Ishikawa (cell line): ENCODE measurements at regions not wholly inside any gene's neighbourhood (a gene's known extent, or its start where the extent isn't known, plus 50 kb on each side); places are given as distances from the start of the nearest gene placed in this dataset.

ENCODE experiments used
- CEBPB ChIP-seq: IDR thresholded peaks from 2 replicates; pipeline ENCODE4 v1.6.1; 2012
- CREB1 ChIP-seq: IDR thresholded peaks from 2 replicates; pipeline ENCODE4 v1.6.1; 2012; ENCODE audit warnings: low read depth
- EGR1 ChIP-seq: IDR thresholded peaks from 2 replicates; pipeline ENCODE4 v1.6.1; 2012
- EP300 ChIP-seq: IDR thresholded peaks from 2 replicates; pipeline ENCODE4 v1.6.1; 2012; ENCODE audit warnings: borderline replicate concordance
- FOXM1 ChIP-seq: IDR thresholded peaks from 2 replicates; pipeline ENCODE4 v1.6.1; 2012; ENCODE audit warnings: low read depth, borderline replicate concordance
- NFIC ChIP-seq: IDR thresholded peaks from 2 replicates; pipeline ENCODE4 v1.6.1; 2012
- RAD21 ChIP-seq: IDR thresholded peaks from 2 replicates; pipeline ENCODE4 v1.6.1; 2012; ENCODE audit warnings: low read depth
- TAF1 ChIP-seq: IDR thresholded peaks from 2 replicates; pipeline ENCODE4 v1.6.1; 2012; ENCODE audit warnings: low read depth, mild to moderate bottlenecking
- TCF12 ChIP-seq: IDR thresholded peaks from 2 replicates; pipeline ENCODE4 v1.6.1; 2012; ENCODE audit warnings: low read depth
- TEAD4 ChIP-seq: IDR thresholded peaks from 2 replicates; pipeline ENCODE4 v1.6.1; 2012
- YY1 ChIP-seq: IDR thresholded peaks from 2 replicates; pipeline ENCODE4 v1.6.1; 2012; ENCODE audit warnings: low read depth
- ZBTB7A ChIP-seq: IDR thresholded peaks from 2 replicates; pipeline ENCODE4 v1.6.1; 2012; ENCODE audit warnings: low read depth
- TF ChIP-seq, protein P1 (sequence below): IDR thresholded peaks from 2 replicates; pipeline ENCODE4 v1.6.1; 2012
- TF ChIP-seq, protein P2 (sequence below): IDR thresholded peaks from 2 replicates; pipeline ENCODE4 v1.6.1; 2012
- TF ChIP-seq, protein P3 (sequence below): IDR thresholded peaks from 2 replicates; pipeline ENCODE4 v1.6.1; 2012; ENCODE audit warnings: low read depth, mild to moderate bottlenecking

DNA sequence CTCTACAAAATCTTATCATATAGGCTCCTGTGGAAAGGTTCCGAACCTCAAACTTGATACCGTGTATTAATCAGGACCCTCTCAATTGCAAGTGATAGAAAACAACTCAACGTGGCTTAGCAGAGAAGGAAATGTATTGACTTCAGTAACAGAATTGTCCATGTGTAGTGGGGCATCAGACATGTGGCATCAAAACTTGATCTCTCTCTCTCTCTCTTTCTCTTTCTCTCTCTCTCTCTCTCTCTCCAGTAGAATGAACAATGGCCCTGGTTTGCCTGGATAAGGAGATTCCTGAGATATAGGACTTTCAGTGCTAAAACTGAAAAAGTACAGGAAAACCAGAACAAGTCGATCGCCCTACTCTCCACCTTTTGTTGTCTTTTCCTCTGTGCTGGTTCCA is 168.2 kb downstream of the DRD1 start:
- TF ChIP-seq, protein P1, sequence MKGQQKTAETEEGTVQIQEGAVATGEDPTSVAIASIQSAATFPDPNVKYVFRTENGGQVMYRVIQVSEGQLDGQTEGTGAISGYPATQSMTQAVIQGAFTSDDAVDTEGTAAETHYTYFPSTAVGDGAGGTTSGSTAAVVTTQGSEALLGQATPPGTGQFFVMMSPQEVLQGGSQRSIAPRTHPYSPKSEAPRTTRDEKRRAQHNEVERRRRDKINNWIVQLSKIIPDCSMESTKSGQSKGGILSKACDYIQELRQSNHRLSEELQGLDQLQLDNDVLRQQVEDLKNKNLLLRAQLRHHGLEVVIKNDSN, result no peak
- TF ChIP-seq TAF1, result no peak
- TF ChIP-seq YY1, result no peak
- TF ChIP-seq FOXM1, result no peak

DNA sequence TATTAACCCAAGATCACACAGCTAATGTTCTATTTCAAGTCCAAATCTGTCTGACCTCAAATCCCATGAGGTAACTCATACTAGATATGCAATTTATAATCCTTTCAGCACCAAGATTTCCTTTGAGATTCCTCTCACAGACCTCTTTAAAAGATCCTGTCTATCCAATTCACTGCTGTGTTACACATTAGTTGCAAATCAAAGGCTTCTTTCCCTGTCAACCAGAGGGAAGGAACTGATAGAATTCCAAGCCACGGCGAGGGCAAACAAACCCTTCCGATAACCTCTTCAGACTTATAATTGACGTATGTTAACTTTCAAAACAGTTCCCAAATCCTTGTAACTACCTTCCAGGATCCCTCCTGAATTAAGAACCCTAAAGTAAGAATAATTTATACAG is 168.9 kb downstream of the DRD1 start:
- TF ChIP-seq CREB1 (no peak), TCF12 (no peak), FOXM1 (no peak), ZBTB7A (no peak), NFIC (no peak), CEBPB (no peak), TAF1 (no peak)
- TF ChIP-seq, protein P1, result no peak
- TF ChIP-seq, protein P2, sequence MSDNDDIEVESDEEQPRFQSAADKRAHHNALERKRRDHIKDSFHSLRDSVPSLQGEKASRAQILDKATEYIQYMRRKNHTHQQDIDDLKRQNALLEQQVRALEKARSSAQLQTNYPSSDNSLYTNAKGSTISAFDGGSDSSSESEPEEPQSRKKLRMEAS, result no peak

DNA sequence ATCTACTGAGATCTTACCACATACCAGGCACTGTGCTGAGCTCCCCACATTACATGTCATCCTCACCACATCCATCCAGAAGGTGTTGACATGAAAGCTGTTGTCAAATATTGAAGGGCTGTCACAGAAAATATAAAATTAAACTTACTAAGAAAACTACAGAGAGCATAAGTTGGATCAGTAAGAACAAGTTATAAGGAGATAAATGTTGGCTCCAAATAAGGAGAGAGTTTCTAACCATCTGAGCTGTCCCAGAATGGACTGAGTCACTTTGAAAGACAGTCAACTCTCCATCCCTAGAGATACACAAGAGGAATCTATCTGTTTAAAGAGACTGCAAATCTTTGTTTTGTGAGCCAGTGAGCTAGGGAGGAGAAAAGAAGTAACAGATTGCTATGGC is 169.8 kb downstream of the DRD1 start:
- TF ChIP-seq RAD21, result no peak
- TF ChIP-seq, protein P2, result no peak

DNA sequence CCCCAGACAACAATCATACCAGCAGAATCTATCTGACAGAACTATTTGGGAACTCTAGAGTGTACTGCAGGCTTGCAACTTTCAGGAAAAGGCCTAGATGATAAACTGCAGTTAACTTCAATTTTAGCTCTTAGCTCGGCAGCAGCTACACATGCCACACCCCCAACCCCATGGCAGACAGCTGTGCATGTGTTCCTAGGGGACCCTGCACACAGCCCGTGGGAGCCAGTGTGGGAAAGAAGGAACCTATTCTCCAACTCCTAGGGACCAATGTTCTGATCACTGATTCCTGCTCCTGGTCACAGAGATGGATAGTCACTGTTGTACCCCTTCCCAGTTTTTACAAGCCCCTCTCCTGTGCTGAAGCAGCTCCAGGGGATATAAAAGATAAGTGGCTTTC is 179.6 kb downstream of the DRD1 start:
- TF ChIP-seq FOXM1 (no peak), CEBPB (no peak), YY1 (no peak), NFIC (no peak), EP300 (no peak), TCF12 (no peak), ZBTB7A (no peak), RAD21 (no peak), EGR1 (no peak), CREB1 (no peak), TEAD4 (no peak), TAF1 (no peak)
- TF ChIP-seq, protein P1, result no peak
- TF ChIP-seq, protein P2, result no peak
- TF ChIP-seq, protein P3, sequence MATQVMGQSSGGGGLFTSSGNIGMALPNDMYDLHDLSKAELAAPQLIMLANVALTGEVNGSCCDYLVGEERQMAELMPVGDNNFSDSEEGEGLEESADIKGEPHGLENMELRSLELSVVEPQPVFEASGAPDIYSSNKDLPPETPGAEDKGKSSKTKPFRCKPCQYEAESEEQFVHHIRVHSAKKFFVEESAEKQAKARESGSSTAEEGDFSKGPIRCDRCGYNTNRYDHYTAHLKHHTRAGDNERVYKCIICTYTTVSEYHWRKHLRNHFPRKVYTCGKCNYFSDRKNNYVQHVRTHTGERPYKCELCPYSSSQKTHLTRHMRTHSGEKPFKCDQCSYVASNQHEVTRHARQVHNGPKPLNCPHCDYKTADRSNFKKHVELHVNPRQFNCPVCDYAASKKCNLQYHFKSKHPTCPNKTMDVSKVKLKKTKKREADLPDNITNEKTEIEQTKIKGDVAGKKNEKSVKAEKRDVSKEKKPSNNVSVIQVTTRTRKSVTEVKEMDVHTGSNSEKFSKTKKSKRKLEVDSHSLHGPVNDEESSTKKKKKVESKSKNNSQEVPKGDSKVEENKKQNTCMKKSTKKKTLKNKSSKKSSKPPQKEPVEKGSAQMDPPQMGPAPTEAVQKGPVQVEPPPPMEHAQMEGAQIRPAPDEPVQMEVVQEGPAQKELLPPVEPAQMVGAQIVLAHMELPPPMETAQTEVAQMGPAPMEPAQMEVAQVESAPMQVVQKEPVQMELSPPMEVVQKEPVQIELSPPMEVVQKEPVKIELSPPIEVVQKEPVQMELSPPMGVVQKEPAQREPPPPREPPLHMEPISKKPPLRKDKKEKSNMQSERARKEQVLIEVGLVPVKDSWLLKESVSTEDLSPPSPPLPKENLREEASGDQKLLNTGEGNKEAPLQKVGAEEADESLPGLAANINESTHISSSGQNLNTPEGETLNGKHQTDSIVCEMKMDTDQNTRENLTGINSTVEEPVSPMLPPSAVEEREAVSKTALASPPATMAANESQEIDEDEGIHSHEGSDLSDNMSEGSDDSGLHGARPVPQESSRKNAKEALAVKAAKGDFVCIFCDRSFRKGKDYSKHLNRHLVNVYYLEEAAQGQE, result no peak

DNA sequence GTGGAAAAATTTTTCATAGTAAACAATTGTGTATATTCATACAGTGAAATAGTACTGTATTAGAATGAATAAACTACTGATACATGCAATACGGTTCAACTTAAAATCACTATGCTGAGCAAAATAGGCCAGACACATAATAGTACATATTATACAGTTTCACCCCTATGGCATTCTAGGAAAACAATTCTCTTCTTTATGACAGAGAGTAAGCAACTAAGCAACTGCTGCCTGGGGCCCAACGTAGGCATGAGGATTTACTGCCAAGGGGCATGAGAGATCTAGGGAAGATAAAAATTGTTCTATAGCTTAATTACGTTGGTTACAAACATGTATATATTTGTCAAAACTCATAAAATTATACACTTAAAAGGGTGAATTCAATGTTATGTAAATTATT is 180.2 kb downstream of the DRD1 start:
- TF ChIP-seq TCF12, result no peak
- no peak for TF ChIP-seq ZBTB7A
- TF ChIP-seq NFIC, result no peak

DNA sequence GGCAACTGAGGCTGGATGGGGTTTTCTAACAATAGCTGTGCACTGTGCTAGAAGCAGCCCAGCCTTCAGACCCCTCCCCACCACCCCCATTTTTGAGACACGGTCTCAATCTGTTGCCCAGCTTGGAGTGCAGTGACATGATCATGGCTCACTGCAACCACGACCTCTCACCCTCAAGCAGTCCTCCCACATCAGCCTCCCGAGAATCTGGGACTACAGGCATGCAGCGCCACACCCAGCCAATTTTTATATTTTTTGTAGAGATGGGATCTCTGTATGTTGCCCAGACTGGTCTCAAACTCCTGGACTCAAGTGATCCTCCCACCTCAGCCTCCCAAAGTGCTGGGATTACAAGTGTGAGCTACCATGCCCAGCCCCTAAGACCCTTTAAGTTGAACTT is 182.5 kb downstream of the DRD1 start:
- TF ChIP-seq EP300 (no peak), EGR1 (no peak), NFIC (no peak), CREB1 (no peak), CEBPB (no peak), TCF12 (no peak), ZBTB7A (no peak), RAD21 (no peak), FOXM1 (no peak), TAF1 (no peak), TEAD4 (no peak), YY1 (no peak)
- TF ChIP-seq, protein P2, result no peak
- TF ChIP-seq, protein P3, result no peak
- TF ChIP-seq, protein P1, result no peak
